ENCODE measurements at regions not wholly inside any gene's neighbourhood (a gene's known extent, or its start where the extent isn't known, plus 50 kb on each side); places are given as distances from the start of the nearest gene placed in this dataset.

DNA sequence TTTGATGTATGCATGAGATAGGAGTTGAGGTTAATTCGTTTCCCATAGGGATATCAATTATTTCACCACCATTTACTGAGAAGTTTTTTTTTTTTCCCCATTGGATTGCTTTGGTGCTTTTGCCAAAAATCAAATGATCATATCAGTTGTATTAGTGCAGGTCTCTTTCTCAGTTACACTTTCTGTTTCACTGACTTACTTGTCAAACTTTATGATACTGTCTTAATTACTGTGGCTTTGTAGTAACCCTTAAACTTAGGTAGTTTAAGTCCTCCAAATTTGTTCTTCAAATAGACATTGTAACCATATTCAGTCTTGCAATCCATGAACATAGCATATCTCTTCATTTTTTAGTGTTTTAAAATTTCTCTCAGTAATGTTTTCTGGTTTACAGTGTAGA is 259.9 kb upstream of the SLCO3A1 start:
- Mint-ChIP-seq H3K4me1 (ENCODE audit: low read depth, unreplicated experiment) (no peaks in the 10 kb centered on the region), H3K4me3 (ENCODE audit: low read depth, unreplicated experiment) (no peak overlapping the region), H3K27ac (ENCODE audit: unreplicated experiment) (no peak overlapping the region), H3K36me3 (ENCODE audit: insufficient read depth, unreplicated experiment) (no peaks in the 10 kb centered on the region), H3K9me3 (ENCODE audit: low read depth, unreplicated experiment) (no peaks in the 10 kb centered on the region), H3K27me3 (ENCODE audit: unreplicated experiment) (peaks cover 11% of the 10 kb centered on the region)
- intact Hi-C loops (cut with micrococcal nuclease; ENCODE audit: unreplicated experiment) = no loop called here
- BruUV-seq (replicated peaks) = no TSS peak
- DNase-seq = no peak
- CTCF ChIA-PET = no interaction called here
- TF ChIP-seq, protein P1, sequence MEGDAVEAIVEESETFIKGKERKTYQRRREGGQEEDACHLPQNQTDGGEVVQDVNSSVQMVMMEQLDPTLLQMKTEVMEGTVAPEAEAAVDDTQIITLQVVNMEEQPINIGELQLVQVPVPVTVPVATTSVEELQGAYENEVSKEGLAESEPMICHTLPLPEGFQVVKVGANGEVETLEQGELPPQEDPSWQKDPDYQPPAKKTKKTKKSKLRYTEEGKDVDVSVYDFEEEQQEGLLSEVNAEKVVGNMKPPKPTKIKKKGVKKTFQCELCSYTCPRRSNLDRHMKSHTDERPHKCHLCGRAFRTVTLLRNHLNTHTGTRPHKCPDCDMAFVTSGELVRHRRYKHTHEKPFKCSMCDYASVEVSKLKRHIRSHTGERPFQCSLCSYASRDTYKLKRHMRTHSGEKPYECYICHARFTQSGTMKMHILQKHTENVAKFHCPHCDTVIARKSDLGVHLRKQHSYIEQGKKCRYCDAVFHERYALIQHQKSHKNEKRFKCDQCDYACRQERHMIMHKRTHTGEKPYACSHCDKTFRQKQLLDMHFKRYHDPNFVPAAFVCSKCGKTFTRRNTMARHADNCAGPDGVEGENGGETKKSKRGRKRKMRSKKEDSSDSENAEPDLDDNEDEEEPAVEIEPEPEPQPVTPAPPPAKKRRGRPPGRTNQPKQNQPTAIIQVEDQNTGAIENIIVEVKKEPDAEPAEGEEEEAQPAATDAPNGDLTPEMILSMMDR (IDR thresholded peaks at IDR 0.05; ENCODE audit: unreplicated experiment) = no peak

DNA sequence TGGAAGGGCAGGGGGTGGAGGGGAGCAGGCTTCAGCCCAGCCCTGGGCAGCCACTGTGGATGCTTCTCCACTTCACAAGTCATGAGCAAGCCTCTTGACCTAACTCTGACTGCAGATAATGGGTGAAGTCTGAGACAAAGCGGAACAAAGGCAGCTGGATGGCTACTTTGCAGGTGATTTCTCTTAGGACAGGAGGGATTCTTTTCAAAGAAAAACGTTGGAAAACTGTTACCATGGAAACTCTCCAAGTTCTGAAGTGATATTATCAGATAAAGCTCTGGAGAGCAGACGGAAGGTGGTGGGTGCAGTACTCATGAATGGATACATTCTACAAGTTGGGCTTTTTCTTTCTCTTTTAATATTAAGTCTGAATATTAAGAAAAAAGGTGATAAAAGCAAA is 254.2 kb upstream of the SLCO3A1 start:
- BruUV-seq (replicated peaks) = no TSS peak
- no peaks in the 10 kb centered on the region for H3K36me3 Mint-ChIP-seq (ENCODE audit: insufficient read depth, unreplicated experiment)

DNA sequence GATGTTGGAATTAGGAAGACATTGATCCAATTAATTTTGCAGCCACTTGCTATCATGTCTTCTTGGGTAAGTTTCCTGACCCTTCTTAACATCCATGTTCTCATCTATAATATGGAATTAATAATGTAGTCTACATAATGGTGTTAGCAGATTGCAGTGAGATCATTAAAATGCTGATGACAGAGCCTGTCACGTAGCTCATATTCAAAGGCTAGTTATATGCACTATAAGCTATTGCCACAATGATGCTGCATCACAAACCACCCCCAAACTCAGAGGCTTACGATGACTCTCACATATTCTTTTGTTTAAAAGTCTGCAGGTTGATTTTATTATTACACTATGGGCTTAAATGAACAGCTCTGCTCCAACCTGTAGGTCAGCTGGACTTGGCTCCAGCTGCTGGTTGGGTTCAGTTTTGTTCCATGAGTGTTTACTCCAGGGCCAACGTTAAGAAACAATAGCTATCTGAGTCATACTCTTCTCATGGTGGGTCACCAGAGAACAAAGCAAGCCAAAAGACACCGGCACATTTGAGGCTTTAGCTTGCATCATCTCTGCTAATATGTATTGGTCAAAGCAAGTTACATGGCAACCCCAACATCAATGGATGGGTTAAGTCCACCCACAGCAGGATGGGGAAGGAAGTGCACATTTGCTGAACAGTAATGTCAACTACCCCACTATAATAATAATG is 250.0 kb upstream of the SLCO3A1 start:
- Mint-ChIP-seq H3K27ac (ENCODE audit: unreplicated experiment) (no peak overlapping the region), H3K36me3 (ENCODE audit: insufficient read depth, unreplicated experiment) (no peaks in the 10 kb centered on the region), H3K4me3 (ENCODE audit: low read depth, unreplicated experiment) (no peak overlapping the region), H3K27me3 (ENCODE audit: unreplicated experiment) (peaks cover under 1% of the 10 kb centered on the region), H3K4me1 (ENCODE audit: low read depth, unreplicated experiment) (no peaks in the 10 kb centered on the region), H3K9me3 (ENCODE audit: low read depth, unreplicated experiment) (no peaks in the 10 kb centered on the region)
- DNase-seq = no peak
- no TSS peak for BruUV-seq (replicated peaks)
- CTCF ChIA-PET = no interaction called here
- TF ChIP-seq, protein P1 (IDR thresholded peaks at IDR 0.05; ENCODE audit: unreplicated experiment) = no peak
- intact Hi-C loops (cut with micrococcal nuclease; ENCODE audit: unreplicated experiment) = no loop called here

More for the DNA sequence above, 254.2 kb upstream of the SLCO3A1 start:
- Mint-ChIP-seq H3K27me3 (ENCODE audit: unreplicated experiment) (peaks cover 11% of the 10 kb centered on the region), H3K4me1 (ENCODE audit: low read depth, unreplicated experiment) (no peaks in the 10 kb centered on the region), H3K9me3 (ENCODE audit: low read depth, unreplicated experiment) (no peaks in the 10 kb centered on the region), H3K4me3 (ENCODE audit: low read depth, unreplicated experiment) (no peak overlapping the region), H3K27ac (ENCODE audit: unreplicated experiment) (no peak overlapping the region)
- no peak for DNase-seq
- CTCF ChIA-PET = no interaction called here
- TF ChIP-seq, protein P1 (IDR thresholded peaks at IDR 0.05; ENCODE audit: unreplicated experiment) = no peak
- intact Hi-C loops (cut with micrococcal nuclease; ENCODE audit: unreplicated experiment) = no loop called here

DNA sequence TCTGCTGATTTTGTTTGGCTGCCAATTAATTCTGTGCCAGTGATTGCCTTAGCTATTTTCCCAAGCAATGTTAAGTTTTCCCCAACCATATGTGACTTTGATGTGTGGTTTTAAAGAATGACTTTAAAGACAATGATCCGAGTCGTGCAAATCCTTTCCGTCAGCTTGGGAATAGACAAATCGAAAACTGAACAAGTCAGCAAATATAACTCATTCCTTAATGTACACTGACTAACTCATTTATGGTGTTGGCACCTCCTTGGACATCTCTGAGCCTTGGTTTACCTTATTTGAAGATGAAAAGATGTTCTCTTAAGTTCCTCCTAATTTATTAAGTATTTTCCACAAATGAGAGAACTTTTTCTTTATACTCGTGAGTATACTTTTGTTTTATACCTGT is 249.4 kb upstream of the SLCO3A1 start:
- no peaks in the 10 kb centered on the region for H3K4me1 Mint-ChIP-seq (ENCODE audit: low read depth, unreplicated experiment)
- no peaks in the 10 kb centered on the region for H3K36me3 Mint-ChIP-seq (ENCODE audit: insufficient read depth, unreplicated experiment)
- H3K9me3 Mint-ChIP-seq (ENCODE audit: low read depth, unreplicated experiment) = no peaks in the 10 kb centered on the region
- H3K27me3 Mint-ChIP-seq (ENCODE audit: unreplicated experiment) = no peaks in the 10 kb centered on the region
- H3K4me3 Mint-ChIP-seq (ENCODE audit: low read depth, unreplicated experiment) = no peak overlapping the region
- no peak overlapping the region for H3K27ac Mint-ChIP-seq (ENCODE audit: unreplicated experiment)
- intact Hi-C loops (cut with micrococcal nuclease; ENCODE audit: unreplicated experiment) = no loop called here
- CTCF ChIA-PET = no interaction called here
- no TSS peak for BruUV-seq (replicated peaks)
- no peak for DNase-seq
- TF ChIP-seq, protein P1 (IDR thresholded peaks at IDR 0.05; ENCODE audit: unreplicated experiment) = no peak

Measured in Calu3 (cell line).